Parathyroid adenoma (tissue), 2 donors: ENCODE measurements at regions not wholly inside any gene's neighbourhood (a gene's known extent, or its start where the extent isn't known, plus 50 kb on each side); places are given as distances from the start of the nearest gene placed in this dataset.

Source experiments
- H2AFZ ChIP-seq: fragments of 300-600 bp; sonication (generic); one replicate; pipeline ENCODE4 v1.7.0; 2017; ENCODE audit warnings: antibody characterized with exemption, mild to moderate bottlenecking
- H3K27ac ChIP-seq: fragments of 300-600 bp; sonication (generic); one replicate; pipeline ENCODE4 v1.7.0; 2017
- H3K27me3 ChIP-seq: fragments of 300-600 bp; sonication (generic); one replicate; pipeline ENCODE4 v1.7.0; 2017; ENCODE audit warnings: low read length; ENCODE audit not compliant: control insufficient read depth, insufficient read depth
- H3K36me3 ChIP-seq: fragments of 300-600 bp; sonication (generic); one replicate; pipeline ENCODE4 v1.7.0; 2017; ENCODE audit warnings: low read length; ENCODE audit not compliant: control insufficient read depth, insufficient read depth
- H3K4me1 ChIP-seq: fragments of 300-600 bp; sonication (generic); one replicate; pipeline ENCODE4 v1.7.0; 2017; ENCODE audit warnings: control low read depth
- H3K4me2 ChIP-seq: fragments of 300-600 bp; sonication (generic); one replicate; pipeline ENCODE4 v1.7.0; 2017; ENCODE audit warnings: low read length
- H3K4me3 ChIP-seq: fragments of 300-600 bp; sonication (generic); one replicate; pipeline ENCODE4 v1.7.0; 2017; ENCODE audit warnings: low read depth, low read length
- H3K79me2 ChIP-seq: fragments of 300-600 bp; sonication (generic); one replicate; pipeline ENCODE4 v1.7.0; 2017; ENCODE audit warnings: control low read depth
- H3K9ac ChIP-seq: fragments of 300-600 bp; sonication (generic); one replicate; pipeline ENCODE4 v1.7.0; 2017; ENCODE audit warnings: mild to moderate bottlenecking
- H3K9me3 ChIP-seq: fragments of 300-600 bp; sonication (generic); one replicate; pipeline ENCODE4 v1.7.0; 2017; ENCODE audit warnings: low read length; ENCODE audit not compliant: control insufficient read depth
- CTCF ChIP-seq: fragments of 300-600 bp; sonication (generic); IDR thresholded peaks from one replicate; pipeline ENCODE4 v1.7.0; 2017; ENCODE audit warnings: antibody characterized with exemption, mild to moderate bottlenecking
- donor health status: primary hyperparathyroidism.

- no peaks in the 10 kb centered on the region for H3K4me1 ChIP-seq
- no peak overlapping the region for H3K27ac ChIP-seq
- H3K36me3 ChIP-seq: no peaks in the 10 kb centered on the region
- H3K4me2 ChIP-seq: no peak overlapping the region
- H3K27me3 ChIP-seq: no peaks in the 10 kb centered on the region
- no peak for TF ChIP-seq CTCF
- no peak overlapping the region for H3K4me3 ChIP-seq
- no peak overlapping the region for H3K9ac ChIP-seq
- H3K9me3 ChIP-seq: no peaks in the 10 kb centered on the region
- H2AFZ ChIP-seq: no peak overlapping the region
- no peaks in the 10 kb centered on the region for H3K79me2 ChIP-seq
Measured at GRCh38 chr6:91020744-91021143, 433.9 kb upstream of the MAP3K7 start.

GRCh38 chr6:91018586-91018985 lies 431.7 kb upstream of the MAP3K7 start:
- TF ChIP-seq CTCF: no peak
- no peak overlapping the region for H3K4me2 ChIP-seq
- H3K4me1 ChIP-seq: no peaks in the 10 kb centered on the region
- H3K27ac ChIP-seq: no peak overlapping the region
- H3K9me3 ChIP-seq: no peaks in the 10 kb centered on the region
- H2AFZ ChIP-seq: no peak overlapping the region
- H3K79me2 ChIP-seq: no peaks in the 10 kb centered on the region
- no peaks in the 10 kb centered on the region for H3K27me3 ChIP-seq
- no peak overlapping the region for H3K9ac ChIP-seq
- no peak overlapping the region for H3K4me3 ChIP-seq
- no peaks in the 10 kb centered on the region for H3K36me3 ChIP-seq

GRCh38 chr6:91013511-91013910 lies 426.6 kb upstream of the MAP3K7 start:
- Histone ChIP-seq H3K4me1 (no peaks in the 10 kb centered on the region), H3K36me3 (no peaks in the 10 kb centered on the region), H3K79me2 (no peaks in the 10 kb centered on the region), H3K4me3 (no peak overlapping the region), H3K9me3 (no peaks in the 10 kb centered on the region), H2AFZ (no peak overlapping the region), H3K27me3 (no peaks in the 10 kb centered on the region), H3K9ac (no peak overlapping the region), H3K4me2 (no peak overlapping the region), H3K27ac (no peak overlapping the region)
- TF ChIP-seq CTCF: no peak

- H3K4me2 ChIP-seq: no peak overlapping the region
- H3K4me3 ChIP-seq: no peak overlapping the region
- TF ChIP-seq CTCF: no peak
- H3K27ac ChIP-seq: no peak overlapping the region
- no peaks in the 10 kb centered on the region for H3K79me2 ChIP-seq
- H2AFZ ChIP-seq: no peak overlapping the region
- H3K9ac ChIP-seq: no peak overlapping the region
- H3K4me1 ChIP-seq: no peaks in the 10 kb centered on the region
- no peaks in the 10 kb centered on the region for H3K27me3 ChIP-seq
- H3K9me3 ChIP-seq: no peaks in the 10 kb centered on the region
- H3K36me3 ChIP-seq: no peaks in the 10 kb centered on the region
Measured at GRCh38 chr6:90997076-90997475, 410.2 kb upstream of the MAP3K7 start.

GRCh38 chr6:90993770-90994169 lies 406.9 kb upstream of the MAP3K7 start:
- Histone ChIP-seq H3K79me2 (no peaks in the 10 kb centered on the region), H3K4me2 (no peak overlapping the region), H3K27ac (no peak overlapping the region), H2AFZ (no peak overlapping the region), H3K9ac (no peak overlapping the region), H3K4me3 (no peak overlapping the region), H3K36me3 (no peaks in the 10 kb centered on the region), H3K9me3 (no peaks in the 10 kb centered on the region), H3K4me1 (no peaks in the 10 kb centered on the region), H3K27me3 (no peaks in the 10 kb centered on the region)
- no peak for TF ChIP-seq CTCF
